Transverse colon (tissue), 4 donors: ENCODE measurements at regions not wholly inside any gene's neighbourhood (a gene's known extent, or its start where the extent isn't known, plus 50 kb on each side); places are given as distances from the start of the nearest gene placed in this dataset.

Experiments used
- CTCF ChIP-seq, 5 experiments: fragments of 200-600 bp in 3 of 5; fragments of 450-650 bp in 2 of 5; sonication (generic) in 3 of 5; IDR thresholded peaks; 1 replicate in 2 of 5; 2 replicates in 3 of 5; pipeline ENCODE4 v1.5.1; 2016 to 2017; ENCODE audit warnings: antibody characterized with exemption in 5 of 5, inconsistent platforms in 3 of 5, mild to moderate bottlenecking in 2 of 5, moderate library complexity in 1 of 5
- POLR2AphosphoS5 ChIP-seq, 3 donors: sonication (generic); formaldehyde crosslinking; IDR thresholded peaks; one replicate each; pipeline ENCODE4 v1.6.1; 2016; ENCODE audit warnings: antibody characterized with exemption in 3 of 3

GRCh38 chr1:106961646-106962045 lies 94.8 kb upstream of the PRMT6 start:
- TF ChIP-seq POLR2AphosphoS5 (IDR thresholded peaks at IDR 0.05) (no peak), CTCF (IDR thresholded peaks at IDR 0.05) (no peak)
